ACHN (cell line): ENCODE measurements at regions not wholly inside any gene's neighbourhood (a gene's known extent, or its start where the extent isn't known, plus 50 kb on each side); places are given as distances from the start of the nearest gene placed in this dataset.

Experiments used
- DNase-seq: peaks from one replicate; pipeline ENCODE4 v3.0.0-alpha.2; 2015
- in situ Hi-C: cut with HindIII; loops from 2 replicates; pipeline ENCODE4 v1.10.0; 2017; ENCODE audit warnings: low sequenced_read_pairs, low pct_ligation_motif_present, low pct_unique_long_range_greater_than_20kb

GRCh38 chr15:94066811-94067210 lies 164.6 kb upstream of the MCTP2 start:
- no peak for DNase-seq
- in situ Hi-C loops, result no loop called here

- in situ Hi-C loops, result no loop called here
- DNase-seq, result no peak
These were observed 165.3 kb upstream of the MCTP2 start for GRCh38 chr15:94066046-94066445.

DNA sequence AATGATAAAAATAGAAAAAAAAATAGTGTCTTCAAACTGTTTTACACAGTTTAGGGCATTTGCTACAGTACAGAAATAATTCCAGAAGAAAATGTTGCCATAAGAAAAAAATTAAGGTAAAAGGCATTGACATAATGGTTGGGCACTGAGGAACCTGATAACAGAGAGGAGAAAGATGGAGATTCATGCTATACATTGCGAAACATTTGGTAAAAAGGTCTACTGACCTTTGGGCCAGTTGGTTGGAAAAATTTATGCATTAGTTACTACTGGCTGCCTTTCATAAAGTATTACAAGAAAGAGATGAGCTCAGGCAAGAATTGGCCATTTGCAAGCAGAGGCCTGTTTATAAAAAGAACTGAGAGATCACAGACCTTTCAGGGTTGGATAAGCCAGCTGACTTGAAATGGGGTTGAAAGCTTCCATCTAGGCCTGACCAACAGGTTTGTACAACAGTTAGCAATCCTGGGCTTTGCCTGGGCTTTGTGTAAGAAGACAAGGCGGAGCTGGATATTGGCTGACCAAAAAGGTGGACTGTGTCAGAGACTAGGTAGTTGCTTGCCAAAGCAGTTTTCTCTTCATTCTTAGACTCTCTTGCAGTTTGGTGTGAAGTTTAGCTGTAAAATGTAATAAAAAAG lies 166.6 kb upstream of the MCTP2 start:
- no peak for DNase-seq
- in situ Hi-C loops, result no loop called here

DNA sequence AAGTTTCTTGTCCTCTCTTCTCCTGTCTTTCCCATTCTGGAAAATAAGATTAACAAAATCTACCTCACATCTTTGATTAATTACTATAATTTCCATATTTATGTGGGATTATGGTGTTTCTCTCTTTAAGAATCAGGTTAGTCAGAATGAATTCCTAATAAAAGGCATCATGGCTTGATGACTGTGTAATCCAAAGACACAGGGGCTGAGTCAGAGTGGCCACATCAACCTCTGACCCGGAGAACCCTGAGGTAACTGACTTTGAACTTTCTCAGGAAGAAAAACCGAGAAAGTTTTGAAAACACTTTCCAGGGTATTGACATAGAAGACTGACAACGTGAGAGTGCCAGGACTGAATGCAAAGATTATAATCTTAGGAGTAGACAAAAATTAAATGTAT lies 170.3 kb upstream of the MCTP2 start:
- DNase-seq, result no peak
- in situ Hi-C loops, result no loop called here

- DNase-seq, result no peak
- in situ Hi-C loops, result no loop called here
These were observed 172.3 kb upstream of the MCTP2 start for GRCh38 chr15:94059013-94059587.

GRCh38 chr15:94057305-94057704 lies 174.1 kb upstream of the MCTP2 start:
- in situ Hi-C loops, result no loop called here
- no peak for DNase-seq

DNA sequence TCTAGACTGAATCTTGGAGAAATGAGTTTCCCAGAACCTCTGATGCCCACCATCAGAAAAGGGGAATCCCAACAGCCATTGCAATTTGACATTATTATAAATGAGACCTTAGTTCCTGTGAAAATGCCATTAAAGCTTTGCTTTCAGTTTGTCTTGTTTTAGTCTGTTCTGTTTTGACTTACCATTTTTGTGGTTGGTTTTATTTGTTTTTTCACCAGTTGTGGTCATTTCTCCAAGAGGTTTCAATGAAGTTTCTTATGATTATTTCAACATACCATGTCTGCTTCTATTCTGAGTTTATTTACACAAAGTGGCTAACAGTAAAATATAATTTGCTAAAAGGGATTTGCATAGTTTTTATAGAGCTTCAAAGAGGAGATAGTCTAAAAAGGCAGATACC lies 175.0 kb upstream of the MCTP2 start:
- no peak for DNase-seq
- in situ Hi-C loops, result no loop called here

- DNase-seq, result no peak
- in situ Hi-C loops, result no loop called here
These were observed 177.7 kb upstream of the MCTP2 start for GRCh38 chr15:94053626-94054025.

DNA sequence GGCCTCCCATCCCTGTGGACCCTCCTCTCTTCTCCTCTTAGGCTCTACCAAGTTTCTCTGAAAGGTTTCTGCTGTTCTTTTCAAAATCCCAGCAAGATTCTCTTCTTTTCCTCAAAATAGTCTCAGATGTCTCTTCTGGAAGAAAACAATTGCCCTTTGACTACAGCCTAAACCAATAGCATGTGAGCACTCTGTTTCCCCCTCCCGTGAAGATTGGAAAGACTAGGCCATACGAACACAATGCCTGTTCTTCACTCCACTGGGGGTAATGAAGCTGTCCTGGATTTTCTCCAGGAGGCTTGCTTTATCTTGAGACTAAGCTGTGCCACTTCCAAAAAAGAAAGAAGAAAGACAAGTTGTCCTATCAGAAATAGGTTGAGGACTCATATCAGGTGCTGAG lies 178.7 kb upstream of the MCTP2 start:
- in situ Hi-C loops, result no loop called here
- DNase-seq, result no peak

GRCh38 chr15:94047566-94047965 lies 183.8 kb upstream of the MCTP2 start:
- in situ Hi-C loops, result no loop called here
- DNase-seq, result no peak

DNA sequence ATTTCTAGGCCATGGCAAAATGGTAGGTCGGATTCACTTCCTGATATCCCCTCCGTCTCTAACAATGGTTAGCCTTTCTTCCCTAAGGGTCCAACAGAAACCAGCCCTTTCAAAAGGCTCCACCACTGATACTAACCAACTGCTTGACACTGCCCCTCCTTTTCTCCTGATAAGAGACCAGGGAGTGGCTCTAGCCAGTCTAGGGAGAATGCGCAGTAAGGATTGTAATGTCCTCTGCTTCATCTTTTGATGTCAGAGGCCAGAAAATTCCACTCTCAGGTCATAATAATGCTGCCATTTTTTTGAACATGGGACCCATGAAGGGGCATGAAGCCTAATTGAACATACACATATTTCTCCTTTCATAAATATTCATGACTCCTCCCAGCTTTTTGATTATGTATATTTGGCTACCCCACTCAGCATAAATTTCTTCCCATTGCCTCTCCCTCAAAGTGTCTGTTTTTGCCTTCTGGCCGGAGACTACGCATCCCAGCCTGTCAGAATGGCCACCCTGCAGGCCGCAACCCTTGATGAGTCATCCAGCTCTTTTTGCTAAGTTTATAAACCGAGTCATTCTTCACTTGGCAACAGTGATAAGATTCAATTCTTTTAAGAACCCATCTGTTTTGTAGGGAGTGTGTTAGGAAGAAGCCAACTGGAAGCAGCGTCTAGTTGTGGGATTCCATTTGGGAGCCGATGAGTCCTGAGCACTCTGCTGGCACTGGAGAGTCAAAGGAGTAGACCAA lies 189.0 kb upstream of the MCTP2 start:
- in situ Hi-C loops, result no loop called here
- DNase-seq, result no peak

- in situ Hi-C loops, result no loop called here
These were observed 189.6 kb upstream of the MCTP2 start for GRCh38 chr15:94041746-94042145.

GRCh38 chr15:94040541-94041248 lies 190.7 kb upstream of the MCTP2 start:
- no peak for DNase-seq
- in situ Hi-C loops, result no loop called here

More at GRCh38 chr15:94041746-94042145, 189.6 kb upstream of the MCTP2 start:
- DNase-seq, result no peak

GRCh38 chr15:94036156-94036555 lies 195.2 kb upstream of the MCTP2 start:
- DNase-seq, result no peak
- in situ Hi-C loops, result no loop called here

- no peak for DNase-seq
- in situ Hi-C loops, result no loop called here
These were observed 197.7 kb upstream of the MCTP2 start for GRCh38 chr15:94033683-94034020.

- in situ Hi-C loops, result no loop called here
These were observed 198.2 kb upstream of the MCTP2 start for GRCh38 chr15:94033014-94033682.

DNA sequence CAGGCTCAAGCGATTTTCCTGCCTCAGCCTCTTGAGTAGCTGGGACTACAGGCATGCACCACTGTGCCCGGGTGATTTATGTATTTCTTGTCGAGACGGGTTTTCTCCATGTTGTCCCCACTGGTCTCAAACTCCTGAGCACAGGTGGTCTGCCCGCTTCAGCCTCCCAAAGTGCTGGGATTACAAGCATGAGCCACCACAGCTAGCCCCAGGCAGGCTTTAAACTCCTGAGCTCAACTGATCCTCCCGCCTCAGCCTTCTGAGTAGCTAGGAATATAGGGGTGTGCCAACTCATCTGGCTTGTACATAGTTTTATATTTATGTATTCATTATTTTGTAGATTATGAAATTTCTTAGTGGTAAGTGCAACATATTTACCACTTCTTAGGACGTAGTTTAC lies 198.8 kb upstream of the MCTP2 start:
- in situ Hi-C loops, result no loop called here

More at GRCh38 chr15:94033014-94033682, 198.2 kb upstream of the MCTP2 start:
- DNase-seq, result no peak

DNA sequence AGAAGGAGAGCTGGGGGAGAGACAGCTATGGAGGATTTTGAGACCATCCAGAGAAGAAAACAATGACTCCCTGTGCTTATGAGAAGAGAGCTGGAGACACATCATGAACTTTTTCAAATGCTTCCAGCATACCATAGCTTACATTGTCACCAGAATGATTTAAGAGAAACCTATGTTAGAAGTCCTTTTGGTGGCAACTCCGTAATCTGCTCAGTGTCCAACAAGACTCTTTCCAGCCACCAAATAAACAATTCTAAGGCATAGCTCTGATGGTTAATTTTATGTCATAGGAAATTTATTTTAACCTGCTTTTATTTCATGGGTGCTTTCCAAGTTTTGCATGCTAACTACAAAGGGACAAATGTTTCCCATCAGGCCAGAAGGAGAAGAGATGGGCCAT lies 200.3 kb upstream of the MCTP2 start:
- in situ Hi-C loops, result no loop called here
- DNase-seq, result no peak

More for the DNA sequence above, 198.8 kb upstream of the MCTP2 start:
- no peak for DNase-seq

- no peak for DNase-seq
- in situ Hi-C loops, result no loop called here
These were observed 201.9 kb upstream of the MCTP2 start for GRCh38 chr15:94029495-94029894.
